Natural killer cell (primary cell): ENCODE measurements at regions not wholly inside any gene's neighbourhood (a gene's known extent, or its start where the extent isn't known, plus 50 kb on each side); places are given as distances from the start of the nearest gene placed in this dataset.

Experiments used
- ATAC-seq, 3 donors: fragments of 150-1000 bp in 2 of 3; fragments of 200-7000 bp in 1 of 3; cut with Tn5 transposase; 1 replicate in 1 of 3; 2 replicates in 2 of 3; pipeline ENCODE4 v1.10.0; 2021; ENCODE audit warnings: mild to moderate bottlenecking in 2 of 3, moderate library complexity in 2 of 3
- DNase-seq, 2 donors: peaks; one replicate each; pipeline versions ENCODE4 v3.0.0 to v3.0.0-alpha.2; 2013 to 2021; ENCODE audit warnings: mixed read lengths in 1 of 2
- H3K27ac ChIP-seq: one replicate; pipeline ENCODE4 v1.5.1; 2013; ENCODE audit warnings: mild to moderate bottlenecking, low read length
- H3K27me3 ChIP-seq: one replicate; pipeline ENCODE4 v1.6.1; 2013; ENCODE audit warnings: low read length; ENCODE audit not compliant: control insufficient read depth, insufficient read depth
- H3K36me3 ChIP-seq: one replicate; pipeline ENCODE4 v1.6.1; 2013; ENCODE audit warnings: low read length; ENCODE audit not compliant: control insufficient read depth, insufficient read depth
- H3K4me1 ChIP-seq: one replicate; pipeline ENCODE4 v1.6.1; 2013; ENCODE audit warnings: low read length; ENCODE audit not compliant: control insufficient read depth, insufficient read depth
- H3K4me3 ChIP-seq: one replicate; pipeline ENCODE4 v1.5.1; 2013; ENCODE audit warnings: low read length
- H3K9me3 ChIP-seq: one replicate; pipeline ENCODE4 v1.6.1; 2013; ENCODE audit warnings: low read length; ENCODE audit not compliant: control insufficient read depth, insufficient read depth
- H3K27ac Mint-ChIP-seq, 2 donors: one replicate each; pipeline ENCODE4 v1.8.0; 2022; ENCODE audit warnings: mild to moderate bottlenecking in 2 of 2, mixed read lengths in 2 of 2, moderate library complexity in 1 of 2
- H3K27me3 Mint-ChIP-seq, 2 donors: one replicate each; pipeline ENCODE4 v1.8.0; 2022; ENCODE audit warnings: low read depth in 2 of 2, mixed read lengths in 2 of 2
- H3K36me3 Mint-ChIP-seq: one replicate; pipeline ENCODE4 v1.8.0; 2022; ENCODE audit warnings: mixed read lengths
- H3K4me1 Mint-ChIP-seq, 2 donors: one replicate each; pipeline ENCODE4 v1.8.0; 2022; ENCODE audit warnings: mixed read lengths in 2 of 2
- H3K4me3 Mint-ChIP-seq: one replicate; pipeline ENCODE4 v1.8.0; 2022; ENCODE audit warnings: mild to moderate bottlenecking, moderate library complexity, mixed read lengths
- H3K9me3 Mint-ChIP-seq, 2 donors: one replicate each; pipeline ENCODE4 v1.8.0; 2022; ENCODE audit warnings: mixed read lengths in 2 of 2
- WGBS: methylation state at CpG from one replicate; pipeline ENCODE4 v1.1.7; 2013; ENCODE audit warnings: missing lambda C conversion rate; ENCODE audit not compliant: insufficient coverage; 5-methylcytosine and 5-hydroxymethylcytosine counted together
- intact Hi-C: fragments of 100-400 bp; cut with micrococcal nuclease; formaldehyde crosslinking; loops from one replicate; pipeline ENCODE4 v1.14.2; 2022
- TF ChIP-seq, protein P1 (sequence below): fragments of 200-600 bp; IDR thresholded peaks from one replicate; pipeline ENCODE4 v1.8.0; 2022; ENCODE audit warnings: antibody characterized with exemption

DNA sequence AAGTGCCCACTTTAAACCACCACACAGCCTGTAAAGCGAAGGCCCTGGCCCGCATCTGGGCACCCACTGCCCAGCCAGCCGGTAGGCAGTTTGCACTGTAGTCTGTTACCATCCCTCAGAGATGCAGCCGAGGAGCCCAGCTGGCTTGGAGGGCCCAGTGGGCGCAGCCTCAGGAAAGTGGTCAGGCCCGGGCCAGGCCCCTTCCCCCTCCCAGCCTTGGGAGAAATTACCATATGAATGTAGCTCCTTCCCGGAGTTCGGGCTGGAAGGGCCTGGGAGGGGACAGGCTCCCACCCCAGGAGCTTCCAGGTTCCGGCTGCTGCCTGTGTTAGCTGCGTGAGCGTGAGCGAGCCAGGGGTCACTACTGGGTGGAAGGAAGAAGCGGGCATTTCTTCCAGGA is 325.4 kb downstream of the SEC14L1 start:
- no peaks in the 10 kb centered on the region for H3K27me3 Mint-ChIP-seq
- peak overlapping the region; percentile 4 for H3K4me3 ChIP-seq
- peak overlapping the region; percentile 74 for H3K27ac ChIP-seq
- 47% methylated on average over 13 of the region's 13 CpGs for WGBS
- TF ChIP-seq, protein P1, sequence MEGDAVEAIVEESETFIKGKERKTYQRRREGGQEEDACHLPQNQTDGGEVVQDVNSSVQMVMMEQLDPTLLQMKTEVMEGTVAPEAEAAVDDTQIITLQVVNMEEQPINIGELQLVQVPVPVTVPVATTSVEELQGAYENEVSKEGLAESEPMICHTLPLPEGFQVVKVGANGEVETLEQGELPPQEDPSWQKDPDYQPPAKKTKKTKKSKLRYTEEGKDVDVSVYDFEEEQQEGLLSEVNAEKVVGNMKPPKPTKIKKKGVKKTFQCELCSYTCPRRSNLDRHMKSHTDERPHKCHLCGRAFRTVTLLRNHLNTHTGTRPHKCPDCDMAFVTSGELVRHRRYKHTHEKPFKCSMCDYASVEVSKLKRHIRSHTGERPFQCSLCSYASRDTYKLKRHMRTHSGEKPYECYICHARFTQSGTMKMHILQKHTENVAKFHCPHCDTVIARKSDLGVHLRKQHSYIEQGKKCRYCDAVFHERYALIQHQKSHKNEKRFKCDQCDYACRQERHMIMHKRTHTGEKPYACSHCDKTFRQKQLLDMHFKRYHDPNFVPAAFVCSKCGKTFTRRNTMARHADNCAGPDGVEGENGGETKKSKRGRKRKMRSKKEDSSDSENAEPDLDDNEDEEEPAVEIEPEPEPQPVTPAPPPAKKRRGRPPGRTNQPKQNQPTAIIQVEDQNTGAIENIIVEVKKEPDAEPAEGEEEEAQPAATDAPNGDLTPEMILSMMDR, result no peak
- H3K36me3 ChIP-seq, result peaks cover 27% of the 10 kb centered on the region
- peaks cover 75 to 93% of the 10 kb centered on the region in 2 donors for H3K4me1 Mint-ChIP-seq
- H3K27ac Mint-ChIP-seq, result peak overlapping the region; percentile 92 to 97
- peak overlapping the region; percentile 77 for H3K4me3 Mint-ChIP-seq
- intact Hi-C loops, result no loop called here
- H3K9me3 ChIP-seq, result no peaks in the 10 kb centered on the region
- H3K4me1 ChIP-seq, result peaks cover 98% of the 10 kb centered on the region
- ATAC-seq (peak in 2 of 3 donors; percentile 4 to 14), DNase-seq (no peak)
- no peaks in the 10 kb centered on the region for H3K36me3 Mint-ChIP-seq
- H3K9me3 Mint-ChIP-seq, result peaks cover 0 to 6% of the 10 kb centered on the region in 2 donors
- H3K27me3 ChIP-seq, result no peaks in the 10 kb centered on the region

- no peaks in the 10 kb centered on the region for H3K36me3 Mint-ChIP-seq
- no peaks in the 10 kb centered on the region for H3K27me3 ChIP-seq
- peaks cover 0 to 6% of the 10 kb centered on the region in 2 donors for H3K9me3 Mint-ChIP-seq
- DNase-seq (no peak), ATAC-seq (no peak)
- peaks cover 73 to 93% of the 10 kb centered on the region in 2 donors for H3K4me1 Mint-ChIP-seq
- H3K4me3 Mint-ChIP-seq, result peak overlapping the region; percentile 77
- H3K4me1 ChIP-seq, result peaks cover 98% of the 10 kb centered on the region
- H3K27ac Mint-ChIP-seq, result peak overlapping the region; percentile 92 to 97
- intact Hi-C loops, result no loop called here
- H3K9me3 ChIP-seq, result no peaks in the 10 kb centered on the region
- H3K36me3 ChIP-seq, result peaks cover 32% of the 10 kb centered on the region
- peak overlapping the region; percentile 74 for H3K27ac ChIP-seq
- TF ChIP-seq, protein P1, result no peak
- H3K27me3 Mint-ChIP-seq, result no peaks in the 10 kb centered on the region
- 91% methylated on average over 24 of the region's 24 CpGs for WGBS
- no peak overlapping the region for H3K4me3 ChIP-seq
Measured at GRCh38 chr17:77466596-77467223, 325.9 kb downstream of the SEC14L1 start.

- intact Hi-C loops, result no loop called here
- Histone ChIP-seq H3K4me3 (no peak overlapping the region), H3K27ac (peak overlapping the region; percentile 13), H3K36me3 (peaks cover 32% of the 10 kb centered on the region), H3K4me1 (peaks cover 98% of the 10 kb centered on the region), H3K9me3 (no peaks in the 10 kb centered on the region), H3K27me3 (no peaks in the 10 kb centered on the region)
- no peaks in the 10 kb centered on the region for H3K27me3 Mint-ChIP-seq
- H3K36me3 Mint-ChIP-seq, result no peaks in the 10 kb centered on the region
- ATAC-seq (no peak), DNase-seq (no peak)
- peak overlapping the region in 1 of 2 donors; percentile 76 for H3K27ac Mint-ChIP-seq
- H3K9me3 Mint-ChIP-seq, result peaks cover 0 to 6% of the 10 kb centered on the region in 2 donors
- H3K4me1 Mint-ChIP-seq, result peaks cover 75 to 94% of the 10 kb centered on the region in 2 donors
- H3K4me3 Mint-ChIP-seq, result no peak overlapping the region
- 89% methylated on average over 24 of the region's 25 CpGs for WGBS
- TF ChIP-seq, protein P1, result no peak
Measured at GRCh38 chr17:77467521-77467920, 326.8 kb downstream of the SEC14L1 start.

GRCh38 chr17:77468897-77469296 is 328.1 kb downstream of the SEC14L1 start:
- peaks cover 34% of the 10 kb centered on the region for H3K36me3 ChIP-seq
- Mint-ChIP-seq H3K4me1 (peaks cover 79 to 98% of the 10 kb centered on the region in 2 donors), H3K27ac (peak overlapping the region; percentile 63 to 76), H3K27me3 (no peaks in the 10 kb centered on the region), H3K36me3 (no peaks in the 10 kb centered on the region), H3K9me3 (peaks cover 0 to 6% of the 10 kb centered on the region in 2 donors), H3K4me3 (peak overlapping the region; percentile 50)
- intact Hi-C loops, result no loop called here
- 91% methylated on average over 7 of the region's 7 CpGs for WGBS
- H3K27me3 ChIP-seq, result no peaks in the 10 kb centered on the region
- no peak overlapping the region for H3K27ac ChIP-seq
- peaks cover 97% of the 10 kb centered on the region for H3K4me1 ChIP-seq
- DNase-seq, result no peak
- H3K9me3 ChIP-seq, result no peaks in the 10 kb centered on the region
- TF ChIP-seq, protein P1, result no peak
- H3K4me3 ChIP-seq, result no peak overlapping the region
- no peak for ATAC-seq
